MM.1S (cell line): ENCODE measurements at regions not wholly inside any gene's neighbourhood (a gene's known extent, or its start where the extent isn't known, plus 50 kb on each side); places are given as distances from the start of the nearest gene placed in this dataset.

Source experiments
- EZH2 ChIP-seq: fragments of 300-600 bp; sonication (generic); optimal IDR thresholded peaks from 2 replicates; pipeline ENCODE3; 2017; ENCODE audit warnings: low read depth, mild to moderate bottlenecking, antibody characterized with exemption, low read length, mixed read lengths
- EZH2phosphoT487 ChIP-seq: fragments of 300-600 bp; sonication (generic); IDR thresholded peaks from 2 replicates; pipeline ENCODE4 v1.6.1; 2018; ENCODE audit warnings: antibody characterized with exemption, low read length
- TF ChIP-seq, protein P1 (sequence below): fragments of 300-600 bp; sonication (generic); IDR thresholded peaks from 2 replicates; pipeline ENCODE4 v1.5.1; 2016; ENCODE audit warnings: antibody characterized with exemption, low read length, mixed read lengths

DNA sequence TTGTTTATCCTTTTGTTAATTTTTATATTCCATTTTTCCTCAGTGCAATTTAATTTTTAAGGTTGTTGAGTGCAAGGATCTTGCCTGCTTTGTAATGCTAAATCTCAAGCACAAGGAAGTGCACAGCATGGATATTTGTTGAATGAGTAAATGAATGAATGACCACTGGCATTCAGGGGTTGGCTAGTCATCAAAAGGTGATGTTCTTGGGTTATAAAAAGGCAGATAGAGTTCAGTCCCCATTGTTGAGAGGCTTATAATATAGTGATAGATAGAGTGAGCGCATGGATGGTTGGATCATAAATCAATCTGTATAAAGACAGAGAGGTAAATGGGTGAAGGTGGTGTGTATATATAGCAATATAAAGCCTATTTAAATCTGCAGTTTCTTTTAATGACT lies 193.2 kb upstream of the KLF6 start:
- TF ChIP-seq, protein P1, sequence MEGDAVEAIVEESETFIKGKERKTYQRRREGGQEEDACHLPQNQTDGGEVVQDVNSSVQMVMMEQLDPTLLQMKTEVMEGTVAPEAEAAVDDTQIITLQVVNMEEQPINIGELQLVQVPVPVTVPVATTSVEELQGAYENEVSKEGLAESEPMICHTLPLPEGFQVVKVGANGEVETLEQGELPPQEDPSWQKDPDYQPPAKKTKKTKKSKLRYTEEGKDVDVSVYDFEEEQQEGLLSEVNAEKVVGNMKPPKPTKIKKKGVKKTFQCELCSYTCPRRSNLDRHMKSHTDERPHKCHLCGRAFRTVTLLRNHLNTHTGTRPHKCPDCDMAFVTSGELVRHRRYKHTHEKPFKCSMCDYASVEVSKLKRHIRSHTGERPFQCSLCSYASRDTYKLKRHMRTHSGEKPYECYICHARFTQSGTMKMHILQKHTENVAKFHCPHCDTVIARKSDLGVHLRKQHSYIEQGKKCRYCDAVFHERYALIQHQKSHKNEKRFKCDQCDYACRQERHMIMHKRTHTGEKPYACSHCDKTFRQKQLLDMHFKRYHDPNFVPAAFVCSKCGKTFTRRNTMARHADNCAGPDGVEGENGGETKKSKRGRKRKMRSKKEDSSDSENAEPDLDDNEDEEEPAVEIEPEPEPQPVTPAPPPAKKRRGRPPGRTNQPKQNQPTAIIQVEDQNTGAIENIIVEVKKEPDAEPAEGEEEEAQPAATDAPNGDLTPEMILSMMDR: no peak
- TF ChIP-seq EZH2: no peak
- TF ChIP-seq EZH2phosphoT487: no peak
